Neural cell (in vitro differentiated cells): ENCODE measurements at regions not wholly inside any gene's neighbourhood (a gene's known extent, or its start where the extent isn't known, plus 50 kb on each side); places are given as distances from the start of the nearest gene placed in this dataset.

Experiments
- H2AFZ ChIP-seq: fragments of 200-600, 300-800 bp; sonication (generic), shearing (Covaris generic); 2 replicates; pipeline ENCODE4 v1.6.0; 2014; ENCODE audit warnings: low read depth, mild to moderate bottlenecking, antibody characterized with exemption, low read length, moderate library complexity
- H3F3A ChIP-seq: fragments of 200-600 bp; shearing (Covaris generic); 2 replicates; pipeline ENCODE4 v1.6.1; 2016; ENCODE audit warnings: mild to moderate bottlenecking, moderate library complexity, mixed read lengths, antibody characterized with exemption, low read length; ENCODE audit not compliant: insufficient read depth, poor library complexity, severe bottlenecking
- H3K27ac ChIP-seq: fragments of 200-600, 300-800 bp; sonication (generic), shearing (Covaris generic); 2 replicates; pipeline ENCODE4 v1.5.1; 2014; ENCODE audit warnings: mild to moderate bottlenecking, low read length, moderate library complexity
- H3K27me3 ChIP-seq: fragments of 300-800, 200-600 bp; sonication (generic), shearing (Covaris generic); 2 replicates; pipeline ENCODE4 v1.6.0; 2014; ENCODE audit warnings: mild to moderate bottlenecking, low read depth, low read length, moderate library complexity; ENCODE audit not compliant: insufficient read depth
- H3K36me3 ChIP-seq: fragments of 300-800, 200-600 bp; sonication (generic), shearing (Covaris generic); 2 replicates; pipeline ENCODE4 v1.5.1; 2014; ENCODE audit warnings: mild to moderate bottlenecking, antibody characterized with exemption, low read length, moderate library complexity; ENCODE audit not compliant: insufficient read depth
- H3K4me2 ChIP-seq: fragments of 300-800, 200-600 bp; sonication (generic), shearing (Covaris generic); 2 replicates; pipeline ENCODE4 v1.6.0; 2014; ENCODE audit warnings: mild to moderate bottlenecking, low read length
- H3K4me3 ChIP-seq: fragments of 300-800, 200-600 bp; sonication (generic), shearing (Covaris generic); 2 replicates; pipeline ENCODE4 v1.5.1; 2014; ENCODE audit warnings: mild to moderate bottlenecking, low read length, moderate library complexity
- H3K79me2 ChIP-seq: fragments of 200-600 bp; shearing (Covaris generic); replicated peaks from 2 replicates; pipeline ENCODE4 v1.6.0; 2014; ENCODE audit warnings: mild to moderate bottlenecking, low read length, moderate library complexity; ENCODE audit not compliant: insufficient read depth
- H3K9ac ChIP-seq: fragments of 300-800, 200-600 bp; sonication (generic), shearing (Covaris generic); 2 replicates; pipeline ENCODE4 v1.6.1; 2016; ENCODE audit warnings: mild to moderate bottlenecking, low read length, mixed read lengths
- H3K9me2 ChIP-seq: fragments of 200-600 bp; shearing (Covaris generic); 2 replicates; pipeline ENCODE4 v1.6.1; 2016; ENCODE audit warnings: mild to moderate bottlenecking, low read length, mixed read lengths; ENCODE audit not compliant: insufficient read depth
- H3K9me3 ChIP-seq: fragments of 200-600, 300-800 bp; sonication (generic), shearing (Covaris generic); 2 replicates; pipeline ENCODE4 v1.6.1; 2016; ENCODE audit warnings: mild to moderate bottlenecking, mixed run types, low read length, moderate library complexity, mixed read lengths
- H4K20me1 ChIP-seq: fragments of 200-600 bp; shearing (Covaris generic); 2 replicates; pipeline ENCODE4 v1.6.1; 2016; ENCODE audit warnings: mild to moderate bottlenecking, mixed run types; ENCODE audit not compliant: insufficient read depth
- CTCF ChIP-seq: fragments of 450-650 bp; IDR thresholded peaks from 2 replicates; pipeline ENCODE4 v1.5.1; 2014; ENCODE audit warnings: antibody characterized with exemption, mild to moderate bottlenecking, moderate library complexity; ENCODE audit not compliant: poor library complexity, severe bottlenecking
- EP300 ChIP-seq: fragments of 450-650 bp; conservative IDR thresholded peaks from 2 replicates; pipeline ENCODE4 v1.6.1; 2014; ENCODE audit warnings: antibody characterized with exemption, mild to moderate bottlenecking, moderate library complexity; ENCODE audit not compliant: poor library complexity, severe bottlenecking
- EZH2 ChIP-seq: fragments of 200-600, 300-800 bp; shearing (Covaris generic), sonication (generic); IDR thresholded peaks from 2 replicates; pipeline ENCODE4 v1.6.1; 2014; ENCODE audit warnings: antibody characterized with exemption, low read length, borderline replicate concordance, mild to moderate bottlenecking; ENCODE audit not compliant: insufficient read depth, poor library complexity, severe bottlenecking
- MXI1 ChIP-seq: fragments of 450-650 bp; conservative IDR thresholded peaks from 2 replicates; pipeline ENCODE4 v1.6.1; 2014; ENCODE audit warnings: antibody characterized with exemption, mild to moderate bottlenecking; ENCODE audit not compliant: poor library complexity, severe bottlenecking
- POLR2AphosphoS5 ChIP-seq: IDR thresholded peaks from 2 replicates; pipeline ENCODE4 v1.6.1; 2012
- RAD21 ChIP-seq: fragments of 450-650 bp; conservative IDR thresholded peaks from 2 replicates; pipeline ENCODE4 v1.6.1; 2014; ENCODE audit warnings: antibody characterized with exemption, mild to moderate bottlenecking, moderate library complexity
- SMC3 ChIP-seq: fragments of 450-650 bp; conservative IDR thresholded peaks from 2 replicates; pipeline ENCODE4 v1.6.1; 2014; ENCODE audit warnings: antibody characterized with exemption, mild to moderate bottlenecking, moderate library complexity; ENCODE audit not compliant: poor library complexity
- TAF1 ChIP-seq: IDR thresholded peaks from 2 replicates; pipeline ENCODE4 v1.6.1; 2012; ENCODE audit warnings: low read depth
- TF ChIP-seq, protein P1 (sequence below): IDR thresholded peaks from 2 replicates; pipeline ENCODE4 v1.6.1; 2012; ENCODE audit warnings: borderline replicate concordance

GRCh38 chr20:55242853-55243252 is 762.5 kb downstream of the CBLN4 start:
- no peaks in the 10 kb centered on the region for H3K36me3 ChIP-seq
- no peaks in the 10 kb centered on the region for H3K79me2 ChIP-seq
- no peak overlapping the region for H2AFZ ChIP-seq
- no peaks in the 10 kb centered on the region for H4K20me1 ChIP-seq
- H3K9me3 ChIP-seq: no peaks in the 10 kb centered on the region
- no peak overlapping the region for H3K9ac ChIP-seq
- no peaks in the 10 kb centered on the region for H3F3A ChIP-seq
- H3K9me2 ChIP-seq: no peaks in the 10 kb centered on the region
- no peaks in the 10 kb centered on the region for H3K27me3 ChIP-seq
- TF ChIP-seq, protein P1, sequence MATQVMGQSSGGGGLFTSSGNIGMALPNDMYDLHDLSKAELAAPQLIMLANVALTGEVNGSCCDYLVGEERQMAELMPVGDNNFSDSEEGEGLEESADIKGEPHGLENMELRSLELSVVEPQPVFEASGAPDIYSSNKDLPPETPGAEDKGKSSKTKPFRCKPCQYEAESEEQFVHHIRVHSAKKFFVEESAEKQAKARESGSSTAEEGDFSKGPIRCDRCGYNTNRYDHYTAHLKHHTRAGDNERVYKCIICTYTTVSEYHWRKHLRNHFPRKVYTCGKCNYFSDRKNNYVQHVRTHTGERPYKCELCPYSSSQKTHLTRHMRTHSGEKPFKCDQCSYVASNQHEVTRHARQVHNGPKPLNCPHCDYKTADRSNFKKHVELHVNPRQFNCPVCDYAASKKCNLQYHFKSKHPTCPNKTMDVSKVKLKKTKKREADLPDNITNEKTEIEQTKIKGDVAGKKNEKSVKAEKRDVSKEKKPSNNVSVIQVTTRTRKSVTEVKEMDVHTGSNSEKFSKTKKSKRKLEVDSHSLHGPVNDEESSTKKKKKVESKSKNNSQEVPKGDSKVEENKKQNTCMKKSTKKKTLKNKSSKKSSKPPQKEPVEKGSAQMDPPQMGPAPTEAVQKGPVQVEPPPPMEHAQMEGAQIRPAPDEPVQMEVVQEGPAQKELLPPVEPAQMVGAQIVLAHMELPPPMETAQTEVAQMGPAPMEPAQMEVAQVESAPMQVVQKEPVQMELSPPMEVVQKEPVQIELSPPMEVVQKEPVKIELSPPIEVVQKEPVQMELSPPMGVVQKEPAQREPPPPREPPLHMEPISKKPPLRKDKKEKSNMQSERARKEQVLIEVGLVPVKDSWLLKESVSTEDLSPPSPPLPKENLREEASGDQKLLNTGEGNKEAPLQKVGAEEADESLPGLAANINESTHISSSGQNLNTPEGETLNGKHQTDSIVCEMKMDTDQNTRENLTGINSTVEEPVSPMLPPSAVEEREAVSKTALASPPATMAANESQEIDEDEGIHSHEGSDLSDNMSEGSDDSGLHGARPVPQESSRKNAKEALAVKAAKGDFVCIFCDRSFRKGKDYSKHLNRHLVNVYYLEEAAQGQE: no peak
- TF ChIP-seq EZH2 (no peak), TAF1 (no peak), EP300 (no peak), SMC3 (no peak), POLR2AphosphoS5 (no peak), CTCF (no peak), MXI1 (no peak), RAD21 (no peak)
- no peak overlapping the region for H3K4me3 ChIP-seq
- no peak overlapping the region for H3K4me2 ChIP-seq
- no peak overlapping the region for H3K27ac ChIP-seq

GRCh38 chr20:55239269-55239668 is 763.9 kb downstream of the DOK5 start:
- no peak overlapping the region for H3K27ac ChIP-seq
- no peaks in the 10 kb centered on the region for H3K9me3 ChIP-seq
- no peaks in the 10 kb centered on the region for H3F3A ChIP-seq
- H3K36me3 ChIP-seq: no peaks in the 10 kb centered on the region
- no peaks in the 10 kb centered on the region for H3K9me2 ChIP-seq
- H4K20me1 ChIP-seq: no peaks in the 10 kb centered on the region
- no peak overlapping the region for H3K9ac ChIP-seq
- TF ChIP-seq EZH2: no peak
- no peak for TF ChIP-seq MXI1
- TF ChIP-seq, protein P1: no peak
- TF ChIP-seq EP300: no peak
- TF ChIP-seq SMC3: no peak
- TF ChIP-seq CTCF: no peak
- TF ChIP-seq TAF1: no peak
- TF ChIP-seq POLR2AphosphoS5: no peak
- no peak for TF ChIP-seq RAD21
- H3K4me2 ChIP-seq: no peak overlapping the region
- H2AFZ ChIP-seq: no peak overlapping the region
- H3K79me2 ChIP-seq: no peaks in the 10 kb centered on the region
- no peak overlapping the region for H3K4me3 ChIP-seq
- H3K27me3 ChIP-seq: no peaks in the 10 kb centered on the region
